PFSK-1 (cell line): ENCODE measurements at regions not wholly inside any gene's neighbourhood (a gene's known extent, or its start where the extent isn't known, plus 50 kb on each side); places are given as distances from the start of the nearest gene placed in this dataset.

Experiments
- POLR2AphosphoS5 ChIP-seq: IDR thresholded peaks from 2 replicates; pipeline ENCODE4 v1.6.1; 2012; ENCODE audit warnings: low read depth, mild to moderate bottlenecking, control low read depth, low read length, moderate library complexity
- SIN3A ChIP-seq: IDR thresholded peaks from 2 replicates; pipeline ENCODE4 v1.6.1; 2012; ENCODE audit warnings: mild to moderate bottlenecking, low read length, moderate library complexity, borderline replicate concordance; ENCODE audit not compliant: insufficient read depth

GRCh38 chr16:65497571-65497970 lies 375.7 kb upstream of the CDH11 start:
- TF ChIP-seq POLR2AphosphoS5 (no peak), SIN3A (no peak)
